OCI-LY3 (cell line): ENCODE measurements at regions not wholly inside any gene's neighbourhood (a gene's known extent, or its start where the extent isn't known, plus 50 kb on each side); places are given as distances from the start of the nearest gene placed in this dataset.

Source experiments
- CTCF ChIP-seq: fragments of 200-600, 300-600 bp; sonication (generic); IDR thresholded peaks from 2 replicates; pipeline ENCODE4 v1.5.1; 2014; ENCODE audit warnings: antibody characterized with exemption, low read length, low read depth
- EZH2phosphoT487 ChIP-seq: fragments of 200-600 bp; shearing (Covaris generic); IDR thresholded peaks from 2 replicates; pipeline ENCODE4 v1.6.1; 2018; ENCODE audit warnings: antibody characterized with exemption, mixed run types, low read depth

GRCh38 chr18:22882084-22882483 is 51.0 kb upstream of the RBBP8 start:
- TF ChIP-seq CTCF (no peak), EZH2phosphoT487 (no peak)
